GM20000 (cell line): ENCODE measurements at regions not wholly inside any gene's neighbourhood (a gene's known extent, or its start where the extent isn't known, plus 50 kb on each side); places are given as distances from the start of the nearest gene placed in this dataset.

Source experiments
- DNase-seq: peaks from one replicate; pipeline ENCODE4 v3.0.0; 2012; ENCODE audit warnings: low spot score
- CTCF ChIP-seq: IDR thresholded peaks from 2 replicates; pipeline ENCODE4 v1.5.1; 2012; ENCODE audit warnings: mild to moderate bottlenecking, control low read depth; ENCODE audit errors: extremely low read depth, missing control alignments

GRCh38 chr21:28410256-28410655 lies 582.4 kb downstream of the LTN1 start:
- no peak for DNase-seq
- no peak for TF ChIP-seq CTCF

GRCh38 chr21:28402616-28402989 lies 590.1 kb downstream of the LTN1 start:
- DNase-seq: no peak
- no peak for TF ChIP-seq CTCF

GRCh38 chr21:28397040-28397439 lies 595.6 kb downstream of the LTN1 start:
- no peak for TF ChIP-seq CTCF

GRCh38 chr21:28396421-28396820 lies 596.3 kb downstream of the LTN1 start:
- TF ChIP-seq CTCF: no peak
- DNase-seq: no peak

More at GRCh38 chr21:28397040-28397439, 595.6 kb downstream of the LTN1 start:
- no peak for DNase-seq

GRCh38 chr21:28393279-28393678 lies 599.4 kb downstream of the LTN1 start:
- TF ChIP-seq CTCF: no peak
- no peak for DNase-seq

GRCh38 chr21:28391938-28392849 lies 600.5 kb downstream of the LTN1 start:
- TF ChIP-seq CTCF: no peak
- DNase-seq: no peak

- no peak for TF ChIP-seq CTCF
- no peak for DNase-seq
These were observed 605.5 kb downstream of the LTN1 start for GRCh38 chr21:28387220-28387619.
